Astrocyte of the spinal cord (primary cell): ENCODE measurements at regions not wholly inside any gene's neighbourhood (a gene's known extent, or its start where the extent isn't known, plus 50 kb on each side); places are given as distances from the start of the nearest gene placed in this dataset.
A peak's percentile ranks its signal among the peaks of the same experiment; 100 is the strongest.

Source experiments
- DNase-seq: peaks from one replicate; pipeline ENCODE4 v3.0.0; 2011; ENCODE audit warnings: low read depth, low spot score
- H3K4me3 ChIP-seq: 2 replicates; pipeline ENCODE4 v1.5.1; 2011; ENCODE audit warnings: low read depth, mild to moderate bottlenecking, low read length, moderate library complexity
- CTCF ChIP-seq: IDR thresholded peaks from 2 replicates; pipeline ENCODE4 v1.5.1; 2012; ENCODE audit warnings: low read depth, mild to moderate bottlenecking, low read length, inconsistent platforms
- in situ Hi-C: cut with HindIII; loops from 2 replicates; pipeline ENCODE4 v1.10.0; 2017; ENCODE audit warnings: low sequenced_read_pairs

GRCh38 chr11:128061281-128061871 is 526.0 kb downstream of the ETS1 start:
- no peak for TF ChIP-seq CTCF
- in situ Hi-C loops = no loop called here
- peak; percentile 84 for DNase-seq
- no peak overlapping the region for H3K4me3 ChIP-seq

- no peak for TF ChIP-seq CTCF
- in situ Hi-C loops = no loop called here
- no peak overlapping the region for H3K4me3 ChIP-seq
- DNase-seq = no peak
Measured at GRCh38 chr11:128058580-128059208, 528.7 kb downstream of the ETS1 start.

GRCh38 chr11:128057786-128058395 is 529.5 kb downstream of the ETS1 start:
- no peak overlapping the region for H3K4me3 ChIP-seq
- no peak for DNase-seq
- no peak for TF ChIP-seq CTCF
- in situ Hi-C loops = no loop called here

- no peak for TF ChIP-seq CTCF
- no peak overlapping the region for H3K4me3 ChIP-seq
- in situ Hi-C loops = no loop called here
- no peak for DNase-seq
Measured at GRCh38 chr11:128055576-128056217, 531.7 kb downstream of the ETS1 start.

GRCh38 chr11:128053981-128054931 is 533.1 kb downstream of the ETS1 start:
- TF ChIP-seq CTCF = no peak
- H3K4me3 ChIP-seq = no peak overlapping the region
- peak; percentile 30 for DNase-seq
- in situ Hi-C loops = no loop called here

- peak; percentile 84 for DNase-seq
- no peak overlapping the region for H3K4me3 ChIP-seq
- no peak for TF ChIP-seq CTCF
- in situ Hi-C loops = no loop called here
Measured at GRCh38 chr11:128052912-128053641, 534.3 kb downstream of the ETS1 start.
